NCI-H510A treated with DMSO at 0.1 percent for 48 hours (cell line): ENCODE measurements at regions not wholly inside any gene's neighbourhood (a gene's known extent, or its start where the extent isn't known, plus 50 kb on each side); places are given as distances from the start of the nearest gene placed in this dataset.

Source experiments
- DNase-seq: peaks from one replicate; lab custom pipeline; 2025; lab: John Stamatoyannopoulos, UW

- no peak for DNase-seq
Measured at GRCh38 chr9:118578467-118578866, 790.8 kb downstream of the BRINP1 start.

GRCh38 chr9:118583414-118583813 lies 785.8 kb downstream of the BRINP1 start:
- DNase-seq: no peak

GRCh38 chr9:118586978-118587377 lies 782.3 kb downstream of the BRINP1 start:
- DNase-seq: no peak

- no peak for DNase-seq
Measured at GRCh38 chr9:118594428-118594827, 774.8 kb downstream of the BRINP1 start.

GRCh38 chr9:118595719-118596305 lies 773.4 kb downstream of the BRINP1 start:
- peak; percentile 34 for DNase-seq

- no peak for DNase-seq
Measured at GRCh38 chr9:118596374-118597015, 772.7 kb downstream of the BRINP1 start.

GRCh38 chr9:118606668-118607067 lies 762.6 kb downstream of the BRINP1 start:
- no peak for DNase-seq

GRCh38 chr9:118609355-118610044 lies 759.7 kb downstream of the BRINP1 start:
- DNase-seq: no peak

- no peak for DNase-seq
Measured at GRCh38 chr9:118612201-118612600, 757.0 kb downstream of the BRINP1 start.

GRCh38 chr9:118613996-118614395 lies 755.2 kb downstream of the BRINP1 start:
- DNase-seq: no peak

GRCh38 chr9:118618084-118618483 lies 751.2 kb downstream of the BRINP1 start:
- no peak for DNase-seq

GRCh38 chr9:118618849-118619248 lies 750.4 kb downstream of the BRINP1 start:
- no peak for DNase-seq

GRCh38 chr9:118624608-118625007 lies 744.6 kb downstream of the BRINP1 start:
- DNase-seq: no peak

- no peak for DNase-seq
Measured at GRCh38 chr9:118630079-118630478, 739.2 kb downstream of the BRINP1 start.

GRCh38 chr9:118630931-118631595 lies 738.2 kb downstream of the BRINP1 start:
- no peak for DNase-seq

GRCh38 chr9:118631956-118632355 lies 737.3 kb downstream of the BRINP1 start:
- no peak for DNase-seq

GRCh38 chr9:118635416-118635815 lies 733.8 kb downstream of the BRINP1 start:
- no peak for DNase-seq

- DNase-seq: no peak
Measured at GRCh38 chr9:118637681-118638080, 731.6 kb downstream of the BRINP1 start.

- no peak for DNase-seq
Measured at GRCh38 chr9:118640836-118641560, 728.2 kb downstream of the BRINP1 start.

- DNase-seq: no peak
Measured at GRCh38 chr9:118643118-118643517, 726.1 kb downstream of the BRINP1 start.

GRCh38 chr9:118644066-118644465 lies 725.2 kb downstream of the BRINP1 start:
- DNase-seq: no peak

- no peak for DNase-seq
Measured at GRCh38 chr9:118647331-118647730, 721.9 kb downstream of the BRINP1 start.
